Gastrocnemius medialis (tissue), 4 donors: ENCODE measurements at regions not wholly inside any gene's neighbourhood (a gene's known extent, or its start where the extent isn't known, plus 50 kb on each side); places are given as distances from the start of the nearest gene placed in this dataset.

Experiments used
- ATAC-seq, 2 donors: fragments of 150-250 bp; one replicate each; pipeline ENCODE4 v1.9.1; 2016
- DNase-seq, 2 donors: peaks; one replicate each; pipeline ENCODE4 v3.0.0-alpha.2; 2019
- H3K27ac ChIP-seq, 4 donors: fragments of 200-600 bp; sonication (generic); 1 replicate in 1 of 4; 2 replicates in 3 of 4; pipeline ENCODE4 v1.5.1; 2016 to 2018; ENCODE audit warnings: mild to moderate bottlenecking in 2 of 4, moderate library complexity in 1 of 4
- H3K27me3 ChIP-seq, 3 donors: fragments of 200-600 bp; sonication (generic) in 2 of 3; 1 replicate in 1 of 3; 2 replicates in 2 of 3; pipeline versions ENCODE4 v1.5.1 to v1.6.0; 2016 to 2019; ENCODE audit warnings: mild to moderate bottlenecking in 1 of 3, moderate library complexity in 1 of 3
- H3K36me3 ChIP-seq, 2 donors: fragments of 200-600 bp; sonication (generic) in 1 of 2; one replicate each; pipeline ENCODE4 v1.5.1; 2017 to 2018
- H3K4me1 ChIP-seq, 2 donors: fragments of 200-600 bp; sonication (generic) in 1 of 2; one replicate each; pipeline ENCODE4 v1.5.1; 2016 to 2017; ENCODE audit warnings: mild to moderate bottlenecking in 2 of 2
- H3K4me3 ChIP-seq, 4 donors: fragments of 200-600 bp; sonication (generic) in 3 of 4; 1 replicate in 1 of 4; 2 replicates in 3 of 4; pipeline ENCODE4 v1.5.1; 2016 to 2019; ENCODE audit warnings: mild to moderate bottlenecking in 2 of 4
- H3K9me3 ChIP-seq, 3 donors: fragments of 200-600 bp; sonication (generic) in 2 of 3; 1 replicate in 1 of 3; 2 replicates in 2 of 3; pipeline ENCODE4 v1.5.1; 2016 to 2019
- POLR2A ChIP-seq, 2 donors: fragments of 450-650 bp; IDR thresholded peaks; one replicate each; pipeline ENCODE4 v1.6.1; 2017; ENCODE audit warnings: antibody characterized with exemption in 2 of 2, mild to moderate bottlenecking in 2 of 2, moderate library complexity in 2 of 2
- in situ Hi-C, 4 donors: fragments of 200-750 bp; cut with MboI; loops; one replicate each; pipeline versions ENCODE4 v1.15.0 to v1.8.0; 2017; ENCODE audit warnings: low sequenced_read_pairs in 4 of 4
- intact Hi-C: fragments of 100-400 bp; cut with DNase I; formaldehyde crosslinking; loops from one replicate; pipeline ENCODE4 v1.15.1; 2023; ENCODE audit warnings: low total_unique reads
- TF ChIP-seq, protein P1 (sequence below), 5 experiments: fragments of 450-650 bp in 3 of 5; fragments of 200-600 bp in 2 of 5; sonication (generic) in 2 of 5; IDR thresholded peaks in 4 of 5; conservative IDR thresholded peaks in 1 of 5; 1 replicate in 4 of 5; 2 replicates in 1 of 5; pipeline ENCODE4 v1.5.1; 2016 to 2019; ENCODE audit warnings: antibody characterized with exemption in 5 of 5, mild to moderate bottlenecking in 3 of 5, moderate library complexity in 3 of 5

DNA sequence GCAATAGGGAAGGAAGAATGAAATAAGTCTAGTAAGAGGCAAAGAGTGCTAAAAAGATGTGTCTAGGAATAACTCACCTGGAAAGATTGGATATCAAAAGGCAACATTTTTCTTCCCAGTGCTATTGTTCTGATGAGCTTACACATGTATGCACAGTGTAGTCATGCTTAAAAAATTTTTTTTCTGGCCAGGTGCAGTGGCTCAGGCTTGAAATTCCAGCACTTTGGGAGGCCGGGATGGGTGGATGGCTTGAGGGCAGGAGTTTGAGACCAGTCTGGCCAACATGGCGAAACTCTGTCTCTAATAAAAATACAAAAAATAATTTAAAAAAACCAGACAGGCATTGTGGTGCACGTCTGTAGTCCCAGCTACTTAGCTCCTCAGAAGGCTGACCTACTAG, 795.8 kb upstream of the IGFBP7 start:
- intact Hi-C loops, result no loop called here
- H3K27ac ChIP-seq, result no peak overlapping the region
- no peaks in the 10 kb centered on the region for H3K36me3 ChIP-seq
- TF ChIP-seq, protein P1, sequence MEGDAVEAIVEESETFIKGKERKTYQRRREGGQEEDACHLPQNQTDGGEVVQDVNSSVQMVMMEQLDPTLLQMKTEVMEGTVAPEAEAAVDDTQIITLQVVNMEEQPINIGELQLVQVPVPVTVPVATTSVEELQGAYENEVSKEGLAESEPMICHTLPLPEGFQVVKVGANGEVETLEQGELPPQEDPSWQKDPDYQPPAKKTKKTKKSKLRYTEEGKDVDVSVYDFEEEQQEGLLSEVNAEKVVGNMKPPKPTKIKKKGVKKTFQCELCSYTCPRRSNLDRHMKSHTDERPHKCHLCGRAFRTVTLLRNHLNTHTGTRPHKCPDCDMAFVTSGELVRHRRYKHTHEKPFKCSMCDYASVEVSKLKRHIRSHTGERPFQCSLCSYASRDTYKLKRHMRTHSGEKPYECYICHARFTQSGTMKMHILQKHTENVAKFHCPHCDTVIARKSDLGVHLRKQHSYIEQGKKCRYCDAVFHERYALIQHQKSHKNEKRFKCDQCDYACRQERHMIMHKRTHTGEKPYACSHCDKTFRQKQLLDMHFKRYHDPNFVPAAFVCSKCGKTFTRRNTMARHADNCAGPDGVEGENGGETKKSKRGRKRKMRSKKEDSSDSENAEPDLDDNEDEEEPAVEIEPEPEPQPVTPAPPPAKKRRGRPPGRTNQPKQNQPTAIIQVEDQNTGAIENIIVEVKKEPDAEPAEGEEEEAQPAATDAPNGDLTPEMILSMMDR (IDR thresholded peaks at IDR 0.05 in 4 of 5, conservative IDR thresholded peaks at IDR 0.05 in 1 of 5), result no peak
- TF ChIP-seq POLR2A (IDR thresholded peaks at IDR 0.05), result no peak
- no peaks in the 10 kb centered on the region for H3K9me3 ChIP-seq
- no peaks in the 10 kb centered on the region for H3K4me1 ChIP-seq
- no peaks in the 10 kb centered on the region for H3K27me3 ChIP-seq
- no peak overlapping the region for H3K4me3 ChIP-seq
- DNase-seq (no peak), ATAC-seq (no peak)
- in situ Hi-C loops, result no loop called here

DNA sequence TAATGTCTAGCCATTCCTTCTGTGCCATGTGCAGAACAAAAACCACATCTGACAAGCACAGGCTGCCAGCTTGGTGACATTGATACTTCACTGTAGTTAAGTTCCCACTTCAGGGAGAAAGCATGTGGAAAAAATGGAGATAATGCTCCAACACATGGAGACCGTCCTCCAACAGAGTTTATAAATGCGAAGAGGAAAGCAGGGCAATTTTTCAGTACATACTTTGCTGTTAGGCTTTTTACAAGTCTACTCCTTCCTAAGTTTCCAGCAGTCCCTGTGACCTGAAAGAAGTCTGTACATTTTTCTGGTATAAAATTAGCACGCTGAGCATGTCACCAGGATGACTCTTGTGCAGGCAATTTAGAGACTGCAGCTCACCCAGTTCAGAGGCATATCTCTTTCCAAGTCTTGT, 766.9 kb upstream of the IGFBP7 start:
- intact Hi-C loops (no loop called here), in situ Hi-C loops (no loop called here)
- H3K4me1 ChIP-seq, result peaks cover 5 to 12% of the 10 kb centered on the region in 2 donors
- H3K36me3 ChIP-seq, result no peaks in the 10 kb centered on the region
- H3K9me3 ChIP-seq, result no peaks in the 10 kb centered on the region
- H3K27ac ChIP-seq, result no peak overlapping the region
- ATAC-seq, result peak; percentile 66 to 81
- no peak for TF ChIP-seq POLR2A (IDR thresholded peaks at IDR 0.05)
- TF ChIP-seq, protein P1 (IDR thresholded peaks at IDR 0.05 in 4 of 5, conservative IDR thresholded peaks at IDR 0.05 in 1 of 5), result no peak
- peak overlapping the region in 1 of 4 donors; percentile 32 for H3K4me3 ChIP-seq
- no peak for DNase-seq
- H3K27me3 ChIP-seq, result no peaks in the 10 kb centered on the region

GRCh38 chr4:57875829-57876392, 765.7 kb upstream of the IGFBP7 start:
- Histone ChIP-seq H3K4me3 (no peak overlapping the region), H3K9me3 (no peaks in the 10 kb centered on the region), H3K4me1 (peaks cover 5 to 12% of the 10 kb centered on the region in 2 donors), H3K36me3 (no peaks in the 10 kb centered on the region), H3K27me3 (no peaks in the 10 kb centered on the region), H3K27ac (no peak overlapping the region)
- in situ Hi-C loops (no loop called here), intact Hi-C loops (no loop called here)
- no peak for ATAC-seq
- no peak for TF ChIP-seq POLR2A (IDR thresholded peaks at IDR 0.05)
- TF ChIP-seq, protein P1 (IDR thresholded peaks at IDR 0.05 in 4 of 5, conservative IDR thresholded peaks at IDR 0.05 in 1 of 5), result no peak
- no peak for DNase-seq

DNA sequence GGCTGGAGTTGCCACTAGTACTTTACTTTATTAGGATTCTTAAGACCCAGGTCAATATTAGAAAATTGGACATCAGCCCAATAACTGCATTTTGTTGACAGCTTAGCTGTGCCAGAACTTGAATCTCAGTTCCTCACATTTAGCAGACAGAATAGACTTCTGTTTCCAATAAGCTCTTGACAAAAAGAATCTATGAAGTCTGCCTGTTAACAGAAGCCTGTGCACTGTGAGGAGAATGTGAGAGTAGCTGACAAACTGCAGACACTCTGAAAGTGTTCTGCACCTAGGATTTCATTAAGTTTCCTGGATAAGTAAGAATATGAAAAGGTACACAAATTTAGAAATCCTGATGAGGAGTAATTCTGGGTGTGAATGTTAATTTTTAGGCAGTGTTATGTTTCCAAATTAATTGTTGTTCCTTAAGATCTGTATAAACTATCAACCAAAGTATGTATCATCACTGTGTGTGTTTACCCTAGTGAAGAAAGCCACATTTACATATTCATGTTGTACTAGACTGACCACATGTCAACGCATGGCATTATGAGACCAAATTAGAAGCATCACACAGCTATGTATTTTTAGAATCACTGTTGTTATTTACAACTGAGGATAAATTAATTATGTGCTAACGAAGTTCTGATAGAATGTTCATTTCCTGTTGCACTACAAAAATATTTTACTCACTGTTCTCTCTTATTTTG, 756.4 kb upstream of the IGFBP7 start:
- in situ Hi-C loops, result no loop called here
- H3K36me3 ChIP-seq, result no peaks in the 10 kb centered on the region
- no peaks in the 10 kb centered on the region for H3K27me3 ChIP-seq
- DNase-seq (no peak), ATAC-seq (no peak)
- intact Hi-C loops, result no loop called here
- no peak overlapping the region for H3K27ac ChIP-seq
- no peaks in the 10 kb centered on the region for H3K4me1 ChIP-seq
- no peak overlapping the region for H3K4me3 ChIP-seq
- H3K9me3 ChIP-seq, result no peaks in the 10 kb centered on the region
- no peak for TF ChIP-seq POLR2A (IDR thresholded peaks at IDR 0.05)
- TF ChIP-seq, protein P1 (IDR thresholded peaks at IDR 0.05 in 4 of 5, conservative IDR thresholded peaks at IDR 0.05 in 1 of 5), result no peak
